ENCODE measurements at regions not wholly inside any gene's neighbourhood (a gene's known extent, or its start where the extent isn't known, plus 50 kb on each side); places are given as distances from the start of the nearest gene placed in this dataset.

DNA sequence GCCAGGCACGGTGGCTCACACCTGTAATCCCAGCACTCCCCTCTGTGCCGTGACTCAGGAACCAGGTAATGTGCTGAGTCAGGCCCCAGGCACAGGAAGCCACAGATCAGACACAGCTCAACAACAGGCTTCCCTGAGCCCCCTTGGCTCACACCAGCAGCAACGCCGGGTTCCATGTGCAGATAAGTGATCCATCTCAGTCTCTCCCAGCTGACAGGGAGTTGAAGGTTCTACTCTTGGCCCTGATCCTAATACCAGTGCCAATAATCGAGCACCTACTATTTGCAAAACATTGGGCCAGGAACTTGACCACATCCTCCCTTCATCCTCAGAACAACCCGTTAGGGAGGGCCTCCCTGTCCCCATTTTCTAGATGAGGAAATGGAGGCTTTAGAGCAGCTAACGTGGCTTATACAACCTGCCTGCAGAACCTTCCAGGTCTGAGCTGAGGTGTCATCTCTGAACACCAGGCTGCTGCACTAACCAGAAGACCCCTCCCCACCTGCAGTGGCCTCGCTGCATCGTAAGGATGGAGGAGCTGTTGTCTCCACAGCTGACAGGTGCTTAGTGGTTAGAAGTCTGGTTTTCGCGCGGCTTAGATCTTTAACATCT is 64.8 kb upstream of the AMZ2 start:
- H3K4me3 ChIP-seq (ENCODE audit: low read depth, low read length) = no peak overlapping the region
- no peak overlapping the region for H3K27ac ChIP-seq (ENCODE audit: extremely low read depth, low read depth, low read length)
- ChIA-PET CTCF (interaction anchor here (0.6 to 1.4 kb wide), 7 partner anchors 10 to 280 kb away, joined by 3 to 6 read pairs (median 4); no protein-coding TSS in a partner anchor), POLR2A (no interaction called here)
- TF ChIP-seq FEZF1 (tag by site-specific recombination; IDR thresholded peaks at IDR 0.05) (no peak), ZBTB17 (tag by site-specific recombination; IDR thresholded peaks at IDR 0.05) (peak; percentile 45; the same call in 1 of the 2 replicates), ZNF664 (tag by site-specific recombination; IDR thresholded peaks at IDR 0.05) (0 out of 2 replicates have a peak, but pooled peaks have one; percentile 17)
- no peaks in the 10 kb centered on the region for H3K36me3 ChIP-seq (ENCODE audit: control insufficient read depth in 2 of 2, insufficient read depth in 1 of 2, low read length in 2 of 2)
- no peaks in the 10 kb centered on the region for H3K9me3 ChIP-seq (ENCODE audit: control insufficient read depth, insufficient read depth, low read depth, low read length)
- H3K4me1 ChIP-seq (ENCODE audit: control insufficient read depth, insufficient read depth, low read length) = no peaks in the 10 kb centered on the region

DNA sequence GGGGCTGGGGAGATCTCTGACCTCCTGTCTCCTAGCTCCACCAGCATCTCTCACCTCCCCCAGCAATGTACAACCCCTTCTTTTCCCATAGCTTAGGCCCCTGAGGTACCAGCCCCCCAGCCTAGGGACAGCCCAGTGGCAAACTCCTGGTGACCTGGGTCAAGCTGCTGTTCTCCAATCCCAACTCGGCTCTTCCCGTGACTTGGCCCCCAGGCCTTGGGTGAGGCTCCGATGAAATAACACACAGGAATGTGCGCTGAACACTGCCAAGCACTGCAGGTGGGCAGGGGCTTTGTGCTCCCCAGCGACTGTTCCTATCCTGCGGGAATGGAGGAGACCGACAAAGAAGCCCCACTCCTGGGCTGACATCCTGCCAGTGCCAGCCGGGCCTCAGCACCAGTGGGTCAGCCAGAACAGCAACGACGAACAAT is 63.7 kb upstream of the AMZ2 start:
- no peaks in the 10 kb centered on the region for H3K4me1 ChIP-seq (ENCODE audit: control insufficient read depth, insufficient read depth, low read length)
- POLR2A ChIA-PET = no interaction called here

DNA sequence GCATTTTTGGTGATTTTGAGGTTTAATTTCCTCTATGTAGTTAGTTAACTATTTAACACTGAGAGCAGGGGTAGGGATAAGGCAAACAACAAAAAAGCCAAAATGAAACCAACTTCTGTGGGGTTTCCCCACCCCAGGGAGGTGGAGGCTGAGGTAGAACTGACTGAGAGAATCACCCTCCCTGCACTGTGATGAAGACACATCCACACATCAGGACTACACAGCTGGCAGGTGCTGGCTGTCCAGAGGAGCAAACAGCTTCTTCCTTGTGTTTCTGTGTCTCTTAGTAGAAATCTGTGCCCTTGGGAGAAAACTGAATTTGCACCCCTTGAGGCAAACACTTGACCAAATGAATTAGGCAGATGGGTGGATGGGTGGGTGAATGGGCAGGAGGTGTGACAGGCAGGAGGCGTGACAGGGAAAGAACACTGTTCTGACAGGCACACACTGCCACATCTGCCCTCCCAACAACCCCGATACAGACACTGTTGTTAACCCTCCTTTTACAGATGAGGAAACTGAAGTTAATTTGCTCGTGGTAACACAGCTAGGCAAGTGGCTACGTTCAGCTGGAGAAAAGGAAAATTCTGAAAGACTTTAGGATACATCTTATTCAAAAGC is 62.9 kb upstream of the AMZ2 start:
- H3K4me3 ChIP-seq (ENCODE audit: low read depth, low read length) = no peak overlapping the region
- H3K36me3 ChIP-seq (ENCODE audit: control insufficient read depth in 2 of 2, insufficient read depth in 1 of 2, low read length in 2 of 2) = no peaks in the 10 kb centered on the region
- ChIA-PET CTCF (interaction anchor here (1.6 to 3.5 kb wide), 4 partner anchors 12 to 252 kb away, joined by 3 to 22 read pairs (median 11); no protein-coding TSS in a partner anchor), POLR2A (no interaction called here)
- no peak overlapping the region for H3K27ac ChIP-seq (ENCODE audit: extremely low read depth, low read depth, low read length)
- H3K4me1 ChIP-seq (ENCODE audit: control insufficient read depth, insufficient read depth, low read length) = no peaks in the 10 kb centered on the region
- no peaks in the 10 kb centered on the region for H3K9me3 ChIP-seq (ENCODE audit: control insufficient read depth, insufficient read depth, low read depth, low read length)
- no peak for TF ChIP-seq YY2 (tag by site-specific recombination; IDR thresholded peaks at IDR 0.05)
- TF ChIP-seq, protein P1, sequence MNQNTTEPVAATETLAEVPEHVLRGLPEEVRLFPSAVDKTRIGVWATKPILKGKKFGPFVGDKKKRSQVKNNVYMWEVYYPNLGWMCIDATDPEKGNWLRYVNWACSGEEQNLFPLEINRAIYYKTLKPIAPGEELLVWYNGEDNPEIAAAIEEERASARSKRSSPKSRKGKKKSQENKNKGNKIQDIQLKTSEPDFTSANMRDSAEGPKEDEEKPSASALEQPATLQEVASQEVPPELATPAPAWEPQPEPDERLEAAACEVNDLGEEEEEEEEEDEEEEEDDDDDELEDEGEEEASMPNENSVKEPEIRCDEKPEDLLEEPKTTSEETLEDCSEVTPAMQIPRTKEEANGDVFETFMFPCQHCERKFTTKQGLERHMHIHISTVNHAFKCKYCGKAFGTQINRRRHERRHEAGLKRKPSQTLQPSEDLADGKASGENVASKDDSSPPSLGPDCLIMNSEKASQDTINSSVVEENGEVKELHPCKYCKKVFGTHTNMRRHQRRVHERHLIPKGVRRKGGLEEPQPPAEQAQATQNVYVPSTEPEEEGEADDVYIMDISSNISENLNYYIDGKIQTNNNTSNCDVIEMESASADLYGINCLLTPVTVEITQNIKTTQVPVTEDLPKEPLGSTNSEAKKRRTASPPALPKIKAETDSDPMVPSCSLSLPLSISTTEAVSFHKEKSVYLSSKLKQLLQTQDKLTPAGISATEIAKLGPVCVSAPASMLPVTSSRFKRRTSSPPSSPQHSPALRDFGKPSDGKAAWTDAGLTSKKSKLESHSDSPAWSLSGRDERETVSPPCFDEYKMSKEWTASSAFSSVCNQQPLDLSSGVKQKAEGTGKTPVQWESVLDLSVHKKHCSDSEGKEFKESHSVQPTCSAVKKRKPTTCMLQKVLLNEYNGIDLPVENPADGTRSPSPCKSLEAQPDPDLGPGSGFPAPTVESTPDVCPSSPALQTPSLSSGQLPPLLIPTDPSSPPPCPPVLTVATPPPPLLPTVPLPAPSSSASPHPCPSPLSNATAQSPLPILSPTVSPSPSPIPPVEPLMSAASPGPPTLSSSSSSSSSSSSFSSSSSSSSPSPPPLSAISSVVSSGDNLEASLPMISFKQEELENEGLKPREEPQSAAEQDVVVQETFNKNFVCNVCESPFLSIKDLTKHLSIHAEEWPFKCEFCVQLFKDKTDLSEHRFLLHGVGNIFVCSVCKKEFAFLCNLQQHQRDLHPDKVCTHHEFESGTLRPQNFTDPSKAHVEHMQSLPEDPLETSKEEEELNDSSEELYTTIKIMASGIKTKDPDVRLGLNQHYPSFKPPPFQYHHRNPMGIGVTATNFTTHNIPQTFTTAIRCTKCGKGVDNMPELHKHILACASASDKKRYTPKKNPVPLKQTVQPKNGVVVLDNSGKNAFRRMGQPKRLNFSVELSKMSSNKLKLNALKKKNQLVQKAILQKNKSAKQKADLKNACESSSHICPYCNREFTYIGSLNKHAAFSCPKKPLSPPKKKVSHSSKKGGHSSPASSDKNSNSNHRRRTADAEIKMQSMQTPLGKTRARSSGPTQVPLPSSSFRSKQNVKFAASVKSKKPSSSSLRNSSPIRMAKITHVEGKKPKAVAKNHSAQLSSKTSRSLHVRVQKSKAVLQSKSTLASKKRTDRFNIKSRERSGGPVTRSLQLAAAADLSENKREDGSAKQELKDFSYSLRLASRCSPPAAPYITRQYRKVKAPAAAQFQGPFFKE (tag by site-specific recombination; IDR thresholded peaks at IDR 0.05; ENCODE audit: borderline replicate concordance) = no peak
- TF ChIP-seq ZNF274 (IDR thresholded peaks at IDR 0.05; ENCODE audit: low read length) = no peak
- no peak for TF ChIP-seq ZNF274 (tag by site-specific recombination; IDR thresholded peaks at IDR 0.05; ENCODE audit: borderline replicate concordance)
- no peak for TF ChIP-seq IKZF3 (tag by site-specific recombination; IDR thresholded peaks at IDR 0.05)
- TF ChIP-seq ZBTB48 (tag by site-specific recombination; IDR thresholded peaks at IDR 0.05) = no peak
- no peak for TF ChIP-seq ZNF366 (tag by site-specific recombination; conservative IDR thresholded peaks at IDR 0.05)
- TF ChIP-seq ZNF423 (tag by site-specific recombination; IDR thresholded peaks at IDR 0.05) = no peak
- no peak for TF ChIP-seq ZIC2 (tag by site-specific recombination; IDR thresholded peaks at IDR 0.05)
- no peak for TF ChIP-seq ZBTB21 (tag by site-specific recombination; IDR thresholded peaks at IDR 0.05)

More for the DNA sequence above, 63.7 kb upstream of the AMZ2 start:
- H3K4me3 ChIP-seq (ENCODE audit: low read depth, low read length) = no peak overlapping the region
- TF ChIP-seq, protein P2, sequence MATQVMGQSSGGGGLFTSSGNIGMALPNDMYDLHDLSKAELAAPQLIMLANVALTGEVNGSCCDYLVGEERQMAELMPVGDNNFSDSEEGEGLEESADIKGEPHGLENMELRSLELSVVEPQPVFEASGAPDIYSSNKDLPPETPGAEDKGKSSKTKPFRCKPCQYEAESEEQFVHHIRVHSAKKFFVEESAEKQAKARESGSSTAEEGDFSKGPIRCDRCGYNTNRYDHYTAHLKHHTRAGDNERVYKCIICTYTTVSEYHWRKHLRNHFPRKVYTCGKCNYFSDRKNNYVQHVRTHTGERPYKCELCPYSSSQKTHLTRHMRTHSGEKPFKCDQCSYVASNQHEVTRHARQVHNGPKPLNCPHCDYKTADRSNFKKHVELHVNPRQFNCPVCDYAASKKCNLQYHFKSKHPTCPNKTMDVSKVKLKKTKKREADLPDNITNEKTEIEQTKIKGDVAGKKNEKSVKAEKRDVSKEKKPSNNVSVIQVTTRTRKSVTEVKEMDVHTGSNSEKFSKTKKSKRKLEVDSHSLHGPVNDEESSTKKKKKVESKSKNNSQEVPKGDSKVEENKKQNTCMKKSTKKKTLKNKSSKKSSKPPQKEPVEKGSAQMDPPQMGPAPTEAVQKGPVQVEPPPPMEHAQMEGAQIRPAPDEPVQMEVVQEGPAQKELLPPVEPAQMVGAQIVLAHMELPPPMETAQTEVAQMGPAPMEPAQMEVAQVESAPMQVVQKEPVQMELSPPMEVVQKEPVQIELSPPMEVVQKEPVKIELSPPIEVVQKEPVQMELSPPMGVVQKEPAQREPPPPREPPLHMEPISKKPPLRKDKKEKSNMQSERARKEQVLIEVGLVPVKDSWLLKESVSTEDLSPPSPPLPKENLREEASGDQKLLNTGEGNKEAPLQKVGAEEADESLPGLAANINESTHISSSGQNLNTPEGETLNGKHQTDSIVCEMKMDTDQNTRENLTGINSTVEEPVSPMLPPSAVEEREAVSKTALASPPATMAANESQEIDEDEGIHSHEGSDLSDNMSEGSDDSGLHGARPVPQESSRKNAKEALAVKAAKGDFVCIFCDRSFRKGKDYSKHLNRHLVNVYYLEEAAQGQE (tag by site-specific recombination; IDR thresholded peaks at IDR 0.05) = no peak
- TF ChIP-seq, protein P3, sequence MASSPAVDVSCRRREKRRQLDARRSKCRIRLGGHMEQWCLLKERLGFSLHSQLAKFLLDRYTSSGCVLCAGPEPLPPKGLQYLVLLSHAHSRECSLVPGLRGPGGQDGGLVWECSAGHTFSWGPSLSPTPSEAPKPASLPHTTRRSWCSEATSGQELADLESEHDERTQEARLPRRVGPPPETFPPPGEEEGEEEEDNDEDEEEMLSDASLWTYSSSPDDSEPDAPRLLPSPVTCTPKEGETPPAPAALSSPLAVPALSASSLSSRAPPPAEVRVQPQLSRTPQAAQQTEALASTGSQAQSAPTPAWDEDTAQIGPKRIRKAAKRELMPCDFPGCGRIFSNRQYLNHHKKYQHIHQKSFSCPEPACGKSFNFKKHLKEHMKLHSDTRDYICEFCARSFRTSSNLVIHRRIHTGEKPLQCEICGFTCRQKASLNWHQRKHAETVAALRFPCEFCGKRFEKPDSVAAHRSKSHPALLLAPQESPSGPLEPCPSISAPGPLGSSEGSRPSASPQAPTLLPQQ (tag by site-specific recombination; IDR thresholded peaks at IDR 0.05) = no peak
- TF ChIP-seq, protein P4, sequence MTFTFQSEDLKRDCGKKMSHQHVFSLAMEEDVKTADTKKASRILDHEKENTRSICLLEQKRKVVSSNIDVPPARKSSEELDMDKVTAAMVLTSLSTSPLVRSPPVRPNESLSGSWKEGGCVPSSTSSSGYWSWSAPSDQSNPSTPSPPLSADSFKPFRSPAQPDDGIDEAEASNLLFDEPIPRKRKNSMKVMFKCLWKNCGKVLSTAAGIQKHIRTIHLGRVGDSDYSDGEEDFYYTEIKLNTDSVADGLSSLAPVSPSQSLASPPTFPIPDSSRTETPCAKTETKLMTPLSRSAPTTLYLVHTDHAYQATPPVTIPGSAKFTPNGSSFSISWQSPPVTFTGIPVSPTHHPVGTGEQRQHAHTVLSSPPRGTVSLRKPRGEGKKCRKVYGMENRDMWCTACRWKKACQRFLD (tag by site-specific recombination; IDR thresholded peaks at IDR 0.05) = no peak
- no peak overlapping the region for H3K27ac ChIP-seq (ENCODE audit: extremely low read depth, low read depth, low read length)
- no peaks in the 10 kb centered on the region for H3K9me3 ChIP-seq (ENCODE audit: control insufficient read depth, insufficient read depth, low read depth, low read length)
- H3K36me3 ChIP-seq (ENCODE audit: control insufficient read depth in 2 of 2, insufficient read depth in 1 of 2, low read length in 2 of 2) = no peaks in the 10 kb centered on the region
- CTCF ChIA-PET = interaction anchor here (1.3 to 3.0 kb wide), 5 partner anchors 9 to 279 kb away, joined by 4 to 22 read pairs (median 4); no protein-coding TSS in a partner anchor
